OCI-M2 (cell line): ENCODE measurements at regions not wholly inside any gene's neighbourhood (a gene's known extent, or its start where the extent isn't known, plus 50 kb on each side); places are given as distances from the start of the nearest gene placed in this dataset.

Source experiments
- DNase-seq: peaks from one replicate; lab custom pipeline; 2025; ENCODE audit not compliant: unreplicated experiment; lab: John Stamatoyannopoulos, UW

- DNase-seq: no peak
These were observed 68.2 kb upstream of the CLMN start for GRCh38 chr14:95387826-95388445.

GRCh38 chr14:95386536-95387095 is 66.9 kb upstream of the CLMN start:
- no peak for DNase-seq

- no peak for DNase-seq
These were observed 66.0 kb upstream of the CLMN start for GRCh38 chr14:95385701-95386100.

GRCh38 chr14:95382747-95383146 is 63.0 kb upstream of the CLMN start:
- no peak for DNase-seq

GRCh38 chr14:95381726-95382125 is 62.0 kb upstream of the CLMN start:
- no peak for DNase-seq

- DNase-seq: no peak
These were observed 60.8 kb upstream of the CLMN start for GRCh38 chr14:95380350-95381042.

- DNase-seq: no peak
These were observed 59.9 kb upstream of the CLMN start for GRCh38 chr14:95379634-95380033.

- no peak for DNase-seq
These were observed 55.9 kb upstream of the CLMN start for GRCh38 chr14:95375539-95376109.

GRCh38 chr14:95374239-95374997 is 54.7 kb upstream of the CLMN start:
- no peak for DNase-seq

GRCh38 chr14:95370076-95370475 is 50.4 kb upstream of the CLMN start:
- no peak for DNase-seq
